Spleen (tissue), 7 donors: ENCODE measurements at regions not wholly inside any gene's neighbourhood (a gene's known extent, or its start where the extent isn't known, plus 50 kb on each side); places are given as distances from the start of the nearest gene placed in this dataset.

ENCODE experiments used
- CTCF ChIP-seq, 11 experiments: fragments of 200-600 bp in 7 of 11; fragments of 450-650 bp in 4 of 11; sonication (generic) in 4 of 11; IDR thresholded peaks in 8 of 11; conservative IDR thresholded peaks in 3 of 11; 1 replicate in 7 of 11; 2 replicates in 4 of 11; pipeline versions ENCODE4 v1.4.0 to v1.8.0; 2016 to 2021; ENCODE audit warnings: antibody characterized with exemption in 11 of 11, inconsistent platforms in 4 of 11, mild to moderate bottlenecking in 1 of 11
- POLR2A ChIP-seq, 3 donors: fragments of 450-650 bp; IDR thresholded peaks; one replicate each; pipeline ENCODE4 v1.5.1; 2017; ENCODE audit warnings: antibody characterized with exemption in 3 of 3, mild to moderate bottlenecking in 1 of 3
- POLR2AphosphoS5 ChIP-seq, 3 donors: sonication (generic); formaldehyde crosslinking; IDR thresholded peaks; one replicate each; pipeline ENCODE4 v1.5.1; 2017; ENCODE audit warnings: antibody characterized with exemption in 3 of 3
- donor health status: DM: no; HTN: no; CAD: no; lungs with moderate emphysema.
- donor health status: DM: no; HTN: no; CAD: no.
- donor health status: DM: no; HTN: no; CAD: no.

GRCh38 chr2:205858881-205859441, 176.7 kb downstream of the NRP2 start:
- TF ChIP-seq CTCF (IDR thresholded peaks at IDR 0.05 in 8 of 11, conservative IDR thresholded peaks at IDR 0.05 in 3 of 11) (no peak), POLR2A (IDR thresholded peaks at IDR 0.05) (no peak), POLR2AphosphoS5 (IDR thresholded peaks at IDR 0.05) (no peak)
